Upper lobe of left lung (tissue), 6 donors: ENCODE measurements at regions not wholly inside any gene's neighbourhood (a gene's known extent, or its start where the extent isn't known, plus 50 kb on each side); places are given as distances from the start of the nearest gene placed in this dataset.

ENCODE experiments used
- ATAC-seq, 2 donors: fragments of 200-7000 bp; cut with Tn5 transposase; one replicate each; pipeline ENCODE4 v1.9.1; 2022; ENCODE audit warnings: mild to moderate bottlenecking in 2 of 2, moderate library complexity in 2 of 2; ENCODE audit not compliant: low FRiP score in 2 of 2
- DNase-seq, 2 donors: peaks; one replicate each; pipeline ENCODE4 v3.0.0-alpha.2; 2019 to 2020
- H3K27ac ChIP-seq, 4 donors: fragments of 200-600 bp; sonication (generic); one replicate each; pipeline ENCODE4 v1.5.1; 2016 to 2019
- H3K27me3 ChIP-seq, 4 donors: fragments of 200-600 bp; sonication (generic); one replicate each; pipeline ENCODE4 v1.5.1; 2017 to 2019
- H3K36me3 ChIP-seq, 4 donors: fragments of 200-600 bp; sonication (generic); one replicate each; pipeline ENCODE4 v1.5.1; 2016 to 2019
- H3K4me1 ChIP-seq, 4 donors: fragments of 200-600 bp; sonication (generic); one replicate each; pipeline ENCODE4 v1.5.1; 2018 to 2019
- H3K4me3 ChIP-seq, 4 donors: fragments of 200-600 bp; sonication (generic); one replicate each; pipeline ENCODE4 v1.5.1; 2017 to 2019; ENCODE audit warnings: mild to moderate bottlenecking in 2 of 4, moderate library complexity in 1 of 4
- H3K9me3 ChIP-seq, 4 donors: fragments of 200-600 bp; sonication (generic); one replicate each; pipeline ENCODE4 v1.5.1; 2018 to 2019
- EP300 ChIP-seq, 4 donors: sonication (generic); formaldehyde crosslinking; IDR thresholded peaks; one replicate each; pipeline ENCODE4 v1.5.1; 2017; ENCODE audit warnings: antibody characterized with exemption in 4 of 4, control low read depth in 2 of 4
- POLR2A ChIP-seq, 4 donors: fragments of 450-650 bp; IDR thresholded peaks; one replicate each; pipeline ENCODE4 v1.5.1; 2016 to 2017; ENCODE audit warnings: antibody characterized with exemption in 4 of 4, mild to moderate bottlenecking in 2 of 4
- POLR2AphosphoS5 ChIP-seq, 2 donors: sonication (generic); formaldehyde crosslinking; IDR thresholded peaks; one replicate each; pipeline ENCODE4 v1.5.1; 2017; ENCODE audit warnings: antibody characterized with exemption in 2 of 2
- WGBS, 2 donors: methylation state at CpG; one replicate each; pipeline ENCODE4 v1.1.5; 2017 to 2018; 5-methylcytosine and 5-hydroxymethylcytosine counted together
- TF ChIP-seq, protein P1 (sequence below), 6 experiments: fragments of 450-650 bp in 4 of 6; fragments of 200-600 bp in 2 of 6; sonication (generic) in 2 of 6; IDR thresholded peaks; one replicate each; pipeline ENCODE4 v1.5.1; 2016 to 2019; ENCODE audit warnings: antibody characterized with exemption in 6 of 6
- donor health status: DM: no; HTN: no; CAD: no; lungs with moderate emphysema.
- donor health status: DM: no; HTN: yes; CAD: no; lungs with severe emphysema.

DNA sequence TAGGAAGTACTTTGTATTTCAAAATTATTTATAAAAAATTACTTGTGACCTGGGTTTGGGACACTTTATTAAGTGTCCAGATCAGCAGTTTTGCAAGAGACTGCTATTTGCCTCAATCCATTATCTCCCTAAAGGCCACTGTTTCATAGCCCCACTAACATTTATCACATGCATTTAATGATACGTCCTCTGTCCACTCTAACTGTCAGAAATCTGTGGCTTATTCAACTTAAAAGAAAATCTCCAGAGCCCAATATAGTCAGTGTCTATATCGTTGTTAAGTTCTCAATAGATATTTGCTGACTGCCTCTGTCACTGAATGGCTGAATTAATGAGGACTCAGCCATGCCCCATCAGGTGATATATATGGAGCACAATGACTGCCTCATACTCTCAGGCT lies 553.9 kb upstream of the POM121L12 start:
- no peak for DNase-seq
- WGBS, 2 donors: 53 to 57% methylated on average over 2 of the region's 2 CpGs

GRCh38 chr7:52479990-52480389 lies 555.4 kb upstream of the POM121L12 start:
- no peaks in the 10 kb centered on the region for H3K4me1 ChIP-seq
- no peak for TF ChIP-seq EP300 (IDR thresholded peaks at IDR 0.05)
- no peak for TF ChIP-seq POLR2AphosphoS5 (IDR thresholded peaks at IDR 0.05)
- TF ChIP-seq, protein P1, sequence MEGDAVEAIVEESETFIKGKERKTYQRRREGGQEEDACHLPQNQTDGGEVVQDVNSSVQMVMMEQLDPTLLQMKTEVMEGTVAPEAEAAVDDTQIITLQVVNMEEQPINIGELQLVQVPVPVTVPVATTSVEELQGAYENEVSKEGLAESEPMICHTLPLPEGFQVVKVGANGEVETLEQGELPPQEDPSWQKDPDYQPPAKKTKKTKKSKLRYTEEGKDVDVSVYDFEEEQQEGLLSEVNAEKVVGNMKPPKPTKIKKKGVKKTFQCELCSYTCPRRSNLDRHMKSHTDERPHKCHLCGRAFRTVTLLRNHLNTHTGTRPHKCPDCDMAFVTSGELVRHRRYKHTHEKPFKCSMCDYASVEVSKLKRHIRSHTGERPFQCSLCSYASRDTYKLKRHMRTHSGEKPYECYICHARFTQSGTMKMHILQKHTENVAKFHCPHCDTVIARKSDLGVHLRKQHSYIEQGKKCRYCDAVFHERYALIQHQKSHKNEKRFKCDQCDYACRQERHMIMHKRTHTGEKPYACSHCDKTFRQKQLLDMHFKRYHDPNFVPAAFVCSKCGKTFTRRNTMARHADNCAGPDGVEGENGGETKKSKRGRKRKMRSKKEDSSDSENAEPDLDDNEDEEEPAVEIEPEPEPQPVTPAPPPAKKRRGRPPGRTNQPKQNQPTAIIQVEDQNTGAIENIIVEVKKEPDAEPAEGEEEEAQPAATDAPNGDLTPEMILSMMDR (IDR thresholded peaks at IDR 0.05): no peak
- no peak for TF ChIP-seq POLR2A (IDR thresholded peaks at IDR 0.05)
- DNase-seq (no peak), ATAC-seq (no peak)
- no peaks in the 10 kb centered on the region for H3K27me3 ChIP-seq
- H3K4me3 ChIP-seq: no peak overlapping the region
- no peaks in the 10 kb centered on the region for H3K36me3 ChIP-seq
- H3K9me3 ChIP-seq: no peaks in the 10 kb centered on the region
- no peak overlapping the region for H3K27ac ChIP-seq

More for the DNA sequence above, 553.9 kb upstream of the POM121L12 start:
- TF ChIP-seq EP300 (IDR thresholded peaks at IDR 0.05) (no peak), POLR2A (IDR thresholded peaks at IDR 0.05) (no peak), POLR2AphosphoS5 (IDR thresholded peaks at IDR 0.05) (no peak)
- TF ChIP-seq, protein P1 (IDR thresholded peaks at IDR 0.05): no peak
- no peaks in the 10 kb centered on the region for H3K36me3 ChIP-seq
- H3K4me1 ChIP-seq: no peaks in the 10 kb centered on the region
- no peaks in the 10 kb centered on the region for H3K27me3 ChIP-seq
- no peaks in the 10 kb centered on the region for H3K9me3 ChIP-seq
- H3K4me3 ChIP-seq: no peak overlapping the region
- H3K27ac ChIP-seq: no peak overlapping the region
- no peak for ATAC-seq

DNA sequence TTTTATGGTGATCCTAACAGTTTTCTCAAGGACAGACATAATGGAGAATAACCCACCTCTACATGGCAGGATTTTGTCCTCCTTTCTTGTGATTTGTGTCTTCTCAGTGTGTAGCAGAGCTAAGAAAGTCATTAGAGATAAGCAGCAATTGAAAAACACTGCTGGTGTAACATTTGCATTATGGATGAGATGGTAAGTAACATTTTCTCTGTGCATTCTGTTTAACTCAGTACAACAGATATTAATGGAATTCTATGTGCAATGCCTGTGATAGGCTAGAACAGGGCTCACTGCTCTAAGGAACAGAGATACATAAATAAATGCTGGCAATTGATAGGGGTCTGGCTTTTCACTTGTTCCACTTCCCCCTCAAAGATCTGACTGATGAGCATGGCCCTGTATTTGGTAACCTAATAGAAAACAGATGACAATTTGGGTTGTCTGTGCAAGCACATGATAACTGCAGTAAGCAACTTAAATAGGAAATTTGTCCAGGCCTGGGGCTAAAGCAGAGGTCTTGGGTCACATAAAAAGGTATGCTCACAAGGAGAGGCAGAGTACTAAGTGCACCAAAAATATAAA lies 560.3 kb upstream of the POM121L12 start:
- H3K36me3 ChIP-seq: no peaks in the 10 kb centered on the region
- no peak overlapping the region for H3K27ac ChIP-seq
- ATAC-seq (no peak), DNase-seq (no peak)
- H3K4me3 ChIP-seq: no peak overlapping the region
- no peaks in the 10 kb centered on the region for H3K27me3 ChIP-seq
- H3K9me3 ChIP-seq: peaks cover 0 to under 1% (median 0%) of the 10 kb centered on the region in 4 donors
- TF ChIP-seq POLR2AphosphoS5 (IDR thresholded peaks at IDR 0.05) (no peak), EP300 (IDR thresholded peaks at IDR 0.05) (no peak), POLR2A (IDR thresholded peaks at IDR 0.05) (no peak)
- TF ChIP-seq, protein P1 (IDR thresholded peaks at IDR 0.05): no peak
- H3K4me1 ChIP-seq: no peaks in the 10 kb centered on the region

GRCh38 chr7:52473756-52474155 lies 561.7 kb upstream of the POM121L12 start:
- DNase-seq (no peak), ATAC-seq (no peak)
- Histone ChIP-seq H3K4me1 (no peaks in the 10 kb centered on the region), H3K27me3 (no peaks in the 10 kb centered on the region), H3K36me3 (no peaks in the 10 kb centered on the region), H3K4me3 (no peak overlapping the region), H3K27ac (no peak overlapping the region), H3K9me3 (peaks cover 0 to 2% (median 0%) of the 10 kb centered on the region in 4 donors)
- TF ChIP-seq POLR2AphosphoS5 (IDR thresholded peaks at IDR 0.05) (no peak), POLR2A (IDR thresholded peaks at IDR 0.05) (no peak), EP300 (IDR thresholded peaks at IDR 0.05) (no peak)
- TF ChIP-seq, protein P1 (IDR thresholded peaks at IDR 0.05): no peak
- 38 to 44% methylated on average over 1 of the region's 1 CpG for WGBS, 2 donors

- DNase-seq (no peak), ATAC-seq (no peak)
- no peak overlapping the region for H3K4me3 ChIP-seq
- no peaks in the 10 kb centered on the region for H3K36me3 ChIP-seq
- 75 to 83% methylated on average over 4 of the region's 4 CpGs for whole genome bisulfite sequencing, 2 donors
- no peak overlapping the region for H3K27ac ChIP-seq
- peaks cover 0 to 2% (median 0%) of the 10 kb centered on the region in 4 donors for H3K9me3 ChIP-seq
- no peaks in the 10 kb centered on the region for H3K4me1 ChIP-seq
- H3K27me3 ChIP-seq: no peaks in the 10 kb centered on the region
- TF ChIP-seq POLR2A (IDR thresholded peaks at IDR 0.05) (no peak), EP300 (IDR thresholded peaks at IDR 0.05) (no peak), POLR2AphosphoS5 (IDR thresholded peaks at IDR 0.05) (no peak)
These were observed 563.3 kb upstream of the POM121L12 start for GRCh38 chr7:52472006-52472620.
